ENCODE measurements at regions not wholly inside any gene's neighbourhood (a gene's known extent, or its start where the extent isn't known, plus 50 kb on each side); places are given as distances from the start of the nearest gene placed in this dataset.

GRCh38 chr14:22489957-22490950, 98.8 kb downstream of the DAD1 start:
- H3K4me1 ChIP-seq (ENCODE audit: control insufficient read depth, low read depth, low read length) = peaks cover 5% of the 10 kb centered on the region
- H3K27me3 ChIP-seq (ENCODE audit: control insufficient read depth, insufficient read depth, low read length) = no peaks in the 10 kb centered on the region
- H3K9me3 ChIP-seq (ENCODE audit: control insufficient read depth, low read depth, low read length) = no peaks in the 10 kb centered on the region
- no peak overlapping the region for H3K9ac ChIP-seq (ENCODE audit: low read length)
- H3K27ac ChIP-seq (ENCODE audit: low read length) = no peak overlapping the region
- no peak overlapping the region for H3K4me3 ChIP-seq (ENCODE audit: low read length)
- no peaks in the 10 kb centered on the region for H3K36me3 ChIP-seq (ENCODE audit: control insufficient read depth, low read depth, low read length)

GRCh38 chr14:22489244-22489545, 99.8 kb downstream of the DAD1 start:
- Histone ChIP-seq H3K36me3 (ENCODE audit: control insufficient read depth, low read depth, low read length) (no peaks in the 10 kb centered on the region), H3K9ac (ENCODE audit: low read length) (no peak overlapping the region), H3K27me3 (ENCODE audit: control insufficient read depth, insufficient read depth, low read length) (no peaks in the 10 kb centered on the region), H3K9me3 (ENCODE audit: control insufficient read depth, low read depth, low read length) (no peaks in the 10 kb centered on the region), H3K4me1 (ENCODE audit: control insufficient read depth, low read depth, low read length) (peaks cover 5% of the 10 kb centered on the region), H3K27ac (ENCODE audit: low read length) (no peak overlapping the region), H3K4me3 (ENCODE audit: low read length) (no peak overlapping the region)

GRCh38 chr14:22488522-22489243, 100.3 kb downstream of the DAD1 start:
- no peak overlapping the region for H3K4me3 ChIP-seq (ENCODE audit: low read length)
- H3K4me1 ChIP-seq (ENCODE audit: control insufficient read depth, low read depth, low read length) = peaks cover 5% of the 10 kb centered on the region

GRCh38 chr14:22487941-22488340, 101.1 kb downstream of the DAD1 start:
- H3K27ac ChIP-seq (ENCODE audit: low read length) = no peak overlapping the region
- H3K27me3 ChIP-seq (ENCODE audit: control insufficient read depth, insufficient read depth, low read length) = no peaks in the 10 kb centered on the region
- H3K4me3 ChIP-seq (ENCODE audit: low read length) = no peak overlapping the region
- no peak overlapping the region for H3K9ac ChIP-seq (ENCODE audit: low read length)
- H3K36me3 ChIP-seq (ENCODE audit: control insufficient read depth, low read depth, low read length) = no peaks in the 10 kb centered on the region
- H3K9me3 ChIP-seq (ENCODE audit: control insufficient read depth, low read depth, low read length) = no peaks in the 10 kb centered on the region
- H3K4me1 ChIP-seq (ENCODE audit: control insufficient read depth, low read depth, low read length) = peaks cover 8% of the 10 kb centered on the region

More at GRCh38 chr14:22488522-22489243, 100.3 kb downstream of the DAD1 start:
- Histone ChIP-seq H3K9ac (ENCODE audit: low read length) (no peak overlapping the region), H3K27me3 (ENCODE audit: control insufficient read depth, insufficient read depth, low read length) (no peaks in the 10 kb centered on the region), H3K27ac (ENCODE audit: low read length) (no peak overlapping the region), H3K36me3 (ENCODE audit: control insufficient read depth, low read depth, low read length) (no peaks in the 10 kb centered on the region), H3K9me3 (ENCODE audit: control insufficient read depth, low read depth, low read length) (no peaks in the 10 kb centered on the region)

- no peak overlapping the region for H3K4me3 ChIP-seq (ENCODE audit: low read length)
- H3K4me1 ChIP-seq (ENCODE audit: control insufficient read depth, low read depth, low read length) = peaks cover 9% of the 10 kb centered on the region
- no peaks in the 10 kb centered on the region for H3K27me3 ChIP-seq (ENCODE audit: control insufficient read depth, insufficient read depth, low read length)
- H3K36me3 ChIP-seq (ENCODE audit: control insufficient read depth, low read depth, low read length) = no peaks in the 10 kb centered on the region
- H3K9ac ChIP-seq (ENCODE audit: low read length) = no peak overlapping the region
- no peaks in the 10 kb centered on the region for H3K9me3 ChIP-seq (ENCODE audit: control insufficient read depth, low read depth, low read length)
- H3K27ac ChIP-seq (ENCODE audit: low read length) = no peak overlapping the region
These were observed 101.6 kb downstream of the DAD1 start for GRCh38 chr14:22487401-22487800.

- no peak overlapping the region for H3K4me3 ChIP-seq (ENCODE audit: low read length)
- no peak overlapping the region for H3K9ac ChIP-seq (ENCODE audit: low read length)
- H3K4me1 ChIP-seq (ENCODE audit: control insufficient read depth, low read depth, low read length) = peaks cover 10% of the 10 kb centered on the region
- H3K36me3 ChIP-seq (ENCODE audit: control insufficient read depth, low read depth, low read length) = no peaks in the 10 kb centered on the region
- H3K27ac ChIP-seq (ENCODE audit: low read length) = no peak overlapping the region
- no peaks in the 10 kb centered on the region for H3K27me3 ChIP-seq (ENCODE audit: control insufficient read depth, insufficient read depth, low read length)
- no peaks in the 10 kb centered on the region for H3K9me3 ChIP-seq (ENCODE audit: control insufficient read depth, low read depth, low read length)
These were observed 102.3 kb downstream of the DAD1 start for GRCh38 chr14:22486675-22487074.

- no peaks in the 10 kb centered on the region for H3K27me3 ChIP-seq (ENCODE audit: control insufficient read depth, insufficient read depth, low read length)
- no peak overlapping the region for H3K4me3 ChIP-seq (ENCODE audit: low read length)
- H3K9me3 ChIP-seq (ENCODE audit: control insufficient read depth, low read depth, low read length) = no peaks in the 10 kb centered on the region
- H3K36me3 ChIP-seq (ENCODE audit: control insufficient read depth, low read depth, low read length) = no peaks in the 10 kb centered on the region
- peaks cover 14% of the 10 kb centered on the region for H3K4me1 ChIP-seq (ENCODE audit: control insufficient read depth, low read depth, low read length)
- no peak overlapping the region for H3K9ac ChIP-seq (ENCODE audit: low read length)
- H3K27ac ChIP-seq (ENCODE audit: low read length) = no peak overlapping the region
These were observed 103.4 kb downstream of the DAD1 start for GRCh38 chr14:22485649-22486048.

GRCh38 chr14:22485178-22485577, 103.8 kb downstream of the DAD1 start:
- no peaks in the 10 kb centered on the region for H3K27me3 ChIP-seq (ENCODE audit: control insufficient read depth, insufficient read depth, low read length)
- no peaks in the 10 kb centered on the region for H3K9me3 ChIP-seq (ENCODE audit: control insufficient read depth, low read depth, low read length)
- H3K4me3 ChIP-seq (ENCODE audit: low read length) = no peak overlapping the region
- H3K36me3 ChIP-seq (ENCODE audit: control insufficient read depth, low read depth, low read length) = no peaks in the 10 kb centered on the region
- H3K27ac ChIP-seq (ENCODE audit: low read length) = no peak overlapping the region
- no peak overlapping the region for H3K9ac ChIP-seq (ENCODE audit: low read length)
- peaks cover 19% of the 10 kb centered on the region for H3K4me1 ChIP-seq (ENCODE audit: control insufficient read depth, low read depth, low read length)

GRCh38 chr14:22484632-22485031, 104.4 kb downstream of the DAD1 start:
- H3K4me1 ChIP-seq (ENCODE audit: control insufficient read depth, low read depth, low read length) = peaks cover 24% of the 10 kb centered on the region
- no peak overlapping the region for H3K9ac ChIP-seq (ENCODE audit: low read length)

GRCh38 chr14:22483863-22484593, 105.0 kb downstream of the DAD1 start:
- Histone ChIP-seq H3K4me3 (ENCODE audit: low read length) (no peak overlapping the region), H3K9me3 (ENCODE audit: control insufficient read depth, low read depth, low read length) (no peaks in the 10 kb centered on the region), H3K9ac (ENCODE audit: low read length) (no peak overlapping the region), H3K27me3 (ENCODE audit: control insufficient read depth, insufficient read depth, low read length) (no peaks in the 10 kb centered on the region), H3K4me1 (ENCODE audit: control insufficient read depth, low read depth, low read length) (peaks cover 30% of the 10 kb centered on the region), H3K27ac (ENCODE audit: low read length) (no peak overlapping the region), H3K36me3 (ENCODE audit: control insufficient read depth, low read depth, low read length) (no peaks in the 10 kb centered on the region)

More at GRCh38 chr14:22484632-22485031, 104.4 kb downstream of the DAD1 start:
- Histone ChIP-seq H3K27me3 (ENCODE audit: control insufficient read depth, insufficient read depth, low read length) (no peaks in the 10 kb centered on the region), H3K27ac (ENCODE audit: low read length) (no peak overlapping the region), H3K9me3 (ENCODE audit: control insufficient read depth, low read depth, low read length) (no peaks in the 10 kb centered on the region), H3K4me3 (ENCODE audit: low read length) (no peak overlapping the region), H3K36me3 (ENCODE audit: control insufficient read depth, low read depth, low read length) (no peaks in the 10 kb centered on the region)

- H3K4me1 ChIP-seq (ENCODE audit: control insufficient read depth, low read depth, low read length) = peaks cover 39% of the 10 kb centered on the region
- no peaks in the 10 kb centered on the region for H3K9me3 ChIP-seq (ENCODE audit: control insufficient read depth, low read depth, low read length)
- H3K4me3 ChIP-seq (ENCODE audit: low read length) = no peak overlapping the region
- no peaks in the 10 kb centered on the region for H3K27me3 ChIP-seq (ENCODE audit: control insufficient read depth, insufficient read depth, low read length)
- H3K9ac ChIP-seq (ENCODE audit: low read length) = no peak overlapping the region
- no peaks in the 10 kb centered on the region for H3K36me3 ChIP-seq (ENCODE audit: control insufficient read depth, low read depth, low read length)
- no peak overlapping the region for H3K27ac ChIP-seq (ENCODE audit: low read length)
These were observed 106.1 kb downstream of the DAD1 start for GRCh38 chr14:22482782-22483553.

Measured in iPS-18a (cell line).